Hepatocyte (in vitro differentiated cells): ENCODE measurements at regions not wholly inside any gene's neighbourhood (a gene's known extent, or its start where the extent isn't known, plus 50 kb on each side); places are given as distances from the start of the nearest gene placed in this dataset.

Source experiments
- DNase-seq: peaks from one replicate; pipeline ENCODE4 v3.0.0-alpha.2; 2016; ENCODE audit warnings: low spot score
- H2AFZ ChIP-seq: fragments of 200-600 bp; sonication (generic); 2 replicates; pipeline ENCODE4 v1.6.0; 2016; ENCODE audit warnings: antibody characterized with exemption, mild to moderate bottlenecking
- H3K27ac ChIP-seq: fragments of 200-600 bp; sonication (generic); 2 replicates; pipeline ENCODE4 v1.5.1; 2016; ENCODE audit warnings: mild to moderate bottlenecking
- H3K27me3 ChIP-seq: fragments of 200-600 bp; sonication (generic); 2 replicates; pipeline ENCODE4 v1.6.1; 2016
- H3K36me3 ChIP-seq: fragments of 200-600 bp; sonication (generic); replicated peaks from 2 replicates; pipeline ENCODE4 v1.5.1; 2016; ENCODE audit warnings: low read depth; ENCODE audit not compliant: insufficient read depth
- H3K4me1 ChIP-seq: fragments of 200-600 bp; sonication (generic); 2 replicates; pipeline ENCODE4 v1.5.1; 2016; ENCODE audit warnings: mild to moderate bottlenecking, moderate library complexity; ENCODE audit not compliant: insufficient read depth
- H3K4me2 ChIP-seq: fragments of 200-600 bp; sonication (generic); 2 replicates; pipeline ENCODE4 v1.6.0; 2016
- H3K4me3 ChIP-seq: fragments of 200-600 bp; sonication (generic); 2 replicates; pipeline ENCODE4 v1.5.1; 2016; ENCODE audit warnings: mild to moderate bottlenecking
- H3K79me2 ChIP-seq: fragments of 200-600 bp; sonication (generic); 2 replicates; pipeline ENCODE4 v1.6.0; 2017; ENCODE audit warnings: mild to moderate bottlenecking
- H3K9me2 ChIP-seq: fragments of 200-600 bp; sonication (generic); replicated peaks from 2 replicates; pipeline ENCODE4 v1.6.0; 2017; ENCODE audit warnings: mild to moderate bottlenecking; ENCODE audit not compliant: insufficient read depth
- H3K9me3 ChIP-seq: fragments of 200-600 bp; sonication (generic); 2 replicates; pipeline ENCODE4 v1.5.1; 2016; ENCODE audit warnings: low read depth, mild to moderate bottlenecking
- H4K20me1 ChIP-seq: fragments of 200-600 bp; sonication (generic); 2 replicates; pipeline ENCODE4 v1.6.0; 2016; ENCODE audit warnings: mild to moderate bottlenecking; ENCODE audit not compliant: insufficient read depth, poor library complexity, severe bottlenecking
- EZH2 ChIP-seq: fragments of 200-600 bp; sonication (generic); IDR thresholded peaks from 2 replicates; pipeline ENCODE4 v1.6.1; 2016; ENCODE audit warnings: antibody characterized with exemption, mild to moderate bottlenecking, borderline replicate concordance
- EZH2phosphoT487 ChIP-seq: fragments of 200-600 bp; sonication (generic); IDR thresholded peaks from one replicate; pipeline ENCODE4 v1.6.1; 2018; ENCODE audit warnings: antibody characterized with exemption, mild to moderate bottlenecking, low read depth, moderate library complexity; ENCODE audit not compliant: unreplicated experiment, severe bottlenecking
- WGBS: methylation state at CpG from one replicate; pipeline ENCODE4 v1.1.6; 2016; ENCODE audit warnings: low lambda C conversion rate; ENCODE audit errors: missing lambda C conversion rate; 5-methylcytosine and 5-hydroxymethylcytosine counted together
- TF ChIP-seq, protein P1 (sequence below): fragments of 200-600 bp; sonication (generic); IDR thresholded peaks from 2 replicates; pipeline ENCODE4 v1.5.1; 2016; ENCODE audit warnings: antibody characterized with exemption, mild to moderate bottlenecking; ENCODE audit not compliant: poor library complexity

DNA sequence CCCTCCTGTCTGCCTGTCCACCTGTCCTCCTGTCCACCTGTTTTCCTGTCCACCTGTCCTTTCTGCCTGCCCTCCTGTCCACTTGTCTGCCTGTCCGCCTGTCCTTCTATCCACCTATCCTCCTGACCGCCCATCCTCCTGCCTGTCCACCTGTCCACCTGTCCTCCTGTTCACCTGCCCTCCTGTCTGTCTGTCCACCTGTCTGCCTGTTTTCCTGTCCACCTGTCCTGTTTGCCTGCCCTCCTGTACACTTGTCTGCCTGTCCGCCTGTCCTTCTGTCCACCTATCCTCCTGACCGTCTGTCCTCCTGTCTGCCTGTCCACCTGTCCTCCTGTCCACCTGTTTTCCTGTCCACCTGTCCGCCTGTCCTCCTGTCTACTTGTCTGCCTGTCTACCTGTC, 682.8 kb downstream of the TBC1D22A start:
- no peak overlapping the region for H3K4me3 ChIP-seq
- 85% methylated on average over 5 of the region's 5 CpGs for WGBS
- no peak overlapping the region for H2AFZ ChIP-seq
- no peaks in the 10 kb centered on the region for H3K36me3 ChIP-seq
- TF ChIP-seq EZH2: no peak
- TF ChIP-seq, protein P1, sequence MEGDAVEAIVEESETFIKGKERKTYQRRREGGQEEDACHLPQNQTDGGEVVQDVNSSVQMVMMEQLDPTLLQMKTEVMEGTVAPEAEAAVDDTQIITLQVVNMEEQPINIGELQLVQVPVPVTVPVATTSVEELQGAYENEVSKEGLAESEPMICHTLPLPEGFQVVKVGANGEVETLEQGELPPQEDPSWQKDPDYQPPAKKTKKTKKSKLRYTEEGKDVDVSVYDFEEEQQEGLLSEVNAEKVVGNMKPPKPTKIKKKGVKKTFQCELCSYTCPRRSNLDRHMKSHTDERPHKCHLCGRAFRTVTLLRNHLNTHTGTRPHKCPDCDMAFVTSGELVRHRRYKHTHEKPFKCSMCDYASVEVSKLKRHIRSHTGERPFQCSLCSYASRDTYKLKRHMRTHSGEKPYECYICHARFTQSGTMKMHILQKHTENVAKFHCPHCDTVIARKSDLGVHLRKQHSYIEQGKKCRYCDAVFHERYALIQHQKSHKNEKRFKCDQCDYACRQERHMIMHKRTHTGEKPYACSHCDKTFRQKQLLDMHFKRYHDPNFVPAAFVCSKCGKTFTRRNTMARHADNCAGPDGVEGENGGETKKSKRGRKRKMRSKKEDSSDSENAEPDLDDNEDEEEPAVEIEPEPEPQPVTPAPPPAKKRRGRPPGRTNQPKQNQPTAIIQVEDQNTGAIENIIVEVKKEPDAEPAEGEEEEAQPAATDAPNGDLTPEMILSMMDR: no peak
- no peak for TF ChIP-seq EZH2phosphoT487
- DNase-seq: no peak
- no peak overlapping the region for H3K4me2 ChIP-seq
- H3K4me1 ChIP-seq: no peaks in the 10 kb centered on the region
- H3K27me3 ChIP-seq: no peaks in the 10 kb centered on the region
- H3K9me3 ChIP-seq: no peaks in the 10 kb centered on the region
- no peaks in the 10 kb centered on the region for H3K9me2 ChIP-seq
- no peak overlapping the region for H3K27ac ChIP-seq
- H3K79me2 ChIP-seq: no peaks in the 10 kb centered on the region
- no peaks in the 10 kb centered on the region for H4K20me1 ChIP-seq

DNA sequence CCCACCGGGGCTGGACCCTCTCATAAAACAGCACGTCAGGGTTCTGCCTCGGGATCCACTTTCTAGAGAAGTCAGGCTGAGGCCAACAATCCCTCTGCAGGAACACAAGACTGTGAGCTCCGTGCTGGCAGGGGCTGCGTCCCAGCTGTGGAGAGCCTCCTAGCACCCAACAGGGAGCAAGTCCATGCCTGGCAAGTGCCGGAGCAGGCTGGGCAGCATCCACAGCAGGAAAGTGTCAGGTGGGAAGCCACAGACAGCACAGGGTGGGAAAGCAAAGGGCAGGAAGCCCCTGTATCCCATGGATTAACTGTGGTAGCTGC, 682.3 kb downstream of the TBC1D22A start:
- 75% methylated on average over 5 of the region's 6 CpGs for WGBS
- no peak for DNase-seq
- no peaks in the 10 kb centered on the region for H3K27me3 ChIP-seq
- TF ChIP-seq EZH2phosphoT487: no peak
- TF ChIP-seq, protein P1: no peak
- TF ChIP-seq EZH2: no peak
- H3K9me2 ChIP-seq: no peaks in the 10 kb centered on the region
- no peak overlapping the region for H3K27ac ChIP-seq
- H3K4me3 ChIP-seq: no peak overlapping the region
- H3K9me3 ChIP-seq: no peaks in the 10 kb centered on the region
- H3K36me3 ChIP-seq: no peaks in the 10 kb centered on the region
- no peaks in the 10 kb centered on the region for H3K4me1 ChIP-seq
- no peak overlapping the region for H3K4me2 ChIP-seq
- H2AFZ ChIP-seq: no peak overlapping the region
- no peaks in the 10 kb centered on the region for H3K79me2 ChIP-seq
- H4K20me1 ChIP-seq: no peaks in the 10 kb centered on the region

DNA sequence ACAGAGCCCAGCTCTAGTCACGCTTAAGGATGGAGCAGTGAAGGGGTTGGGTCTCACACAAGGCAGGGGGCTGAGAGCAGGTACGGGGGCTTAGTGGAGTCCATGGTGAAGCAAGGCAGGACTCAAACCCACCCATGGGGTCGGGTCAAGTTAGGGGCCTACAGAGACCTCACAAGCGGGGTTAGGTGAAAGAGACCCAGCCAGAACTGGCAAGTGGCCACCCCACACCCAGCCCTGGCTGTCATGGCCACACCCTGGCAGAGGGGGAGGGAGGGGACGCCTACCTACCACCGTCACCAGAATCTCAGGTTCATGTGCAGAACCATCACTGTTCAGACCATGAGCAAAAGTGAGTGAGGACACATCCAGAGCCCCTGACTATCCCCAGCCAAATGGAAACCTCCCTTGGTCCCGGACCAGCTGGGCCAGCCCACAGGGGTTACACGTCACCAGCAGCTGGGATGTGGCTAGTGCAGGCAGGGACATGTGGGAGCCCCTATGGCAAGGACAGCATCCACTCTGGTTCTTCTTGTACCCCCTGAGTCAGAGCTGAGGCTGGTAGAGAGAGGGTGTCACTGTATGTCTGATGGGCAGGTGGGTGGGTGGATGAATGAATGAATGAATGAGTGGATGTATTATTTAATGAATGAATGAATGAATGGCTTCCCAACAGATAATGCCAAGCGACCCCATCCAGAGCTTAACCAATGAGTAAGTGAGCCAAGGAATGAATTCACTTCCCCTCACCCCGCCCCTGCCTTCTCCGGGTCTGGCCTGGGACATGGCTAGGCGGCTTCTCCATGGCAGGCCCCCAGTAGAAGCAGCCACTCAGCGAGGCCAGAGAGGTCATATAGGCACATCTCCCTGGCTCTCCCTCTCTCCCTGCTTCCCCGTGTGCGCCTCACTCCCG, 681.6 kb downstream of the TBC1D22A start:
- WGBS: 71% methylated on average over 13 of the region's 16 CpGs
- TF ChIP-seq, protein P1: no peak
- TF ChIP-seq EZH2phosphoT487: no peak
- TF ChIP-seq EZH2: no peak
- no peaks in the 10 kb centered on the region for H3K4me1 ChIP-seq
- H3K9me2 ChIP-seq: no peaks in the 10 kb centered on the region
- H4K20me1 ChIP-seq: no peaks in the 10 kb centered on the region
- no peaks in the 10 kb centered on the region for H3K36me3 ChIP-seq
- DNase-seq: no peak
- H3K4me2 ChIP-seq: no peak overlapping the region
- H2AFZ ChIP-seq: no peak overlapping the region
- no peak overlapping the region for H3K4me3 ChIP-seq
- H3K27ac ChIP-seq: no peak overlapping the region
- H3K9me3 ChIP-seq: no peaks in the 10 kb centered on the region
- H3K27me3 ChIP-seq: no peaks in the 10 kb centered on the region
- H3K79me2 ChIP-seq: no peaks in the 10 kb centered on the region
